ENCODE measurements at regions not wholly inside any gene's neighbourhood (a gene's known extent, or its start where the extent isn't known, plus 50 kb on each side); places are given as distances from the start of the nearest gene placed in this dataset.

GRCh38 chr12:111149299-111149698 lies 219.6 kb downstream of the PHETA1 start:
- no peaks in the 10 kb centered on the region for H3K79me2 ChIP-seq (ENCODE audit: insufficient read depth, low read depth)
- H3K9ac ChIP-seq, result no peak overlapping the region
- H3K27me3 ChIP-seq (ENCODE audit: insufficient read depth, low read depth), result no peaks in the 10 kb centered on the region
- H3K4me1 ChIP-seq (ENCODE audit: low read depth, poor library complexity, severe bottlenecking), result no peaks in the 10 kb centered on the region
- no peak overlapping the region for H2AFZ ChIP-seq (ENCODE audit: low read depth)
- H3K27ac ChIP-seq, result no peak overlapping the region
- H4K20me1 ChIP-seq (ENCODE audit: insufficient read depth), result no peaks in the 10 kb centered on the region
- no peaks in the 10 kb centered on the region for H3K36me3 ChIP-seq (ENCODE audit: insufficient read depth)
- H3K4me2 ChIP-seq, result no peak overlapping the region
- no peak overlapping the region for H3K4me3 ChIP-seq (IDR thresholded peaks at IDR 0.05; ENCODE audit: insufficient read depth, low read depth, low read length)
- TF ChIP-seq CTCF (conservative IDR thresholded peaks at IDR 0.05; ENCODE audit: low read depth, low read length), result no peak

GRCh38 chr12:111148005-111148404 lies 220.9 kb downstream of the PHETA1 start:
- no peak overlapping the region for H3K4me3 ChIP-seq (IDR thresholded peaks at IDR 0.05; ENCODE audit: insufficient read depth, low read depth, low read length)
- no peaks in the 10 kb centered on the region for H4K20me1 ChIP-seq (ENCODE audit: insufficient read depth)
- no peak overlapping the region for H3K27ac ChIP-seq
- H3K79me2 ChIP-seq (ENCODE audit: insufficient read depth, low read depth), result no peaks in the 10 kb centered on the region
- no peak for TF ChIP-seq CTCF (conservative IDR thresholded peaks at IDR 0.05; ENCODE audit: low read depth, low read length)
- H3K36me3 ChIP-seq (ENCODE audit: insufficient read depth), result no peaks in the 10 kb centered on the region
- H3K9ac ChIP-seq, result no peak overlapping the region
- no peaks in the 10 kb centered on the region for H3K27me3 ChIP-seq (ENCODE audit: insufficient read depth, low read depth)
- H2AFZ ChIP-seq (ENCODE audit: low read depth), result no peak overlapping the region
- H3K4me2 ChIP-seq, result no peak overlapping the region
- H3K4me1 ChIP-seq (ENCODE audit: low read depth, poor library complexity, severe bottlenecking), result no peaks in the 10 kb centered on the region

- Histone ChIP-seq H3K4me1 (ENCODE audit: low read depth, poor library complexity, severe bottlenecking) (no peaks in the 10 kb centered on the region), H3K27me3 (ENCODE audit: insufficient read depth, low read depth) (no peaks in the 10 kb centered on the region), H3K27ac (no peak overlapping the region), H3K9ac (no peak overlapping the region), H2AFZ (ENCODE audit: low read depth) (no peak overlapping the region), H3K79me2 (ENCODE audit: insufficient read depth, low read depth) (no peaks in the 10 kb centered on the region), H3K4me3 (IDR thresholded peaks at IDR 0.05; ENCODE audit: insufficient read depth, low read depth, low read length) (no peak overlapping the region), H3K36me3 (ENCODE audit: insufficient read depth) (no peaks in the 10 kb centered on the region), H3K4me2 (no peak overlapping the region), H4K20me1 (ENCODE audit: insufficient read depth) (no peaks in the 10 kb centered on the region)
- TF ChIP-seq CTCF (conservative IDR thresholded peaks at IDR 0.05; ENCODE audit: low read depth, low read length), result no peak
Measured at GRCh38 chr12:111143271-111143670, 222.9 kb upstream of the MYL2 start.

- H2AFZ ChIP-seq (ENCODE audit: low read depth), result no peak overlapping the region
- no peak overlapping the region for H3K4me2 ChIP-seq
- no peak overlapping the region for H3K9ac ChIP-seq
- no peak overlapping the region for H3K4me3 ChIP-seq (IDR thresholded peaks at IDR 0.05; ENCODE audit: insufficient read depth, low read depth, low read length)
- H3K27ac ChIP-seq, result no peak overlapping the region
- no peaks in the 10 kb centered on the region for H4K20me1 ChIP-seq (ENCODE audit: insufficient read depth)
- no peaks in the 10 kb centered on the region for H3K36me3 ChIP-seq (ENCODE audit: insufficient read depth)
- no peaks in the 10 kb centered on the region for H3K27me3 ChIP-seq (ENCODE audit: insufficient read depth, low read depth)
- no peak for TF ChIP-seq CTCF (conservative IDR thresholded peaks at IDR 0.05; ENCODE audit: low read depth, low read length)
- H3K79me2 ChIP-seq (ENCODE audit: insufficient read depth, low read depth), result no peaks in the 10 kb centered on the region
- H3K4me1 ChIP-seq (ENCODE audit: low read depth, poor library complexity, severe bottlenecking), result no peaks in the 10 kb centered on the region
Measured at GRCh38 chr12:111141205-111141604, 220.8 kb upstream of the MYL2 start.

- H3K27ac ChIP-seq, result no peak overlapping the region
- H3K36me3 ChIP-seq (ENCODE audit: insufficient read depth), result no peaks in the 10 kb centered on the region
- H2AFZ ChIP-seq (ENCODE audit: low read depth), result no peak overlapping the region
- H3K4me1 ChIP-seq (ENCODE audit: low read depth, poor library complexity, severe bottlenecking), result no peaks in the 10 kb centered on the region
- no peaks in the 10 kb centered on the region for H4K20me1 ChIP-seq (ENCODE audit: insufficient read depth)
- H3K79me2 ChIP-seq (ENCODE audit: insufficient read depth, low read depth), result no peaks in the 10 kb centered on the region
- H3K9ac ChIP-seq, result no peak overlapping the region
- no peaks in the 10 kb centered on the region for H3K27me3 ChIP-seq (ENCODE audit: insufficient read depth, low read depth)
- no peak overlapping the region for H3K4me2 ChIP-seq
- H3K4me3 ChIP-seq (IDR thresholded peaks at IDR 0.05; ENCODE audit: insufficient read depth, low read depth, low read length), result no peak overlapping the region
- TF ChIP-seq CTCF (conservative IDR thresholded peaks at IDR 0.05; ENCODE audit: low read depth, low read length), result no peak
Measured at GRCh38 chr12:111138016-111138415, 217.6 kb upstream of the MYL2 start.
